ENCODE measurements at regions not wholly inside any gene's neighbourhood (a gene's known extent, or its start where the extent isn't known, plus 50 kb on each side); places are given as distances from the start of the nearest gene placed in this dataset.

DNA sequence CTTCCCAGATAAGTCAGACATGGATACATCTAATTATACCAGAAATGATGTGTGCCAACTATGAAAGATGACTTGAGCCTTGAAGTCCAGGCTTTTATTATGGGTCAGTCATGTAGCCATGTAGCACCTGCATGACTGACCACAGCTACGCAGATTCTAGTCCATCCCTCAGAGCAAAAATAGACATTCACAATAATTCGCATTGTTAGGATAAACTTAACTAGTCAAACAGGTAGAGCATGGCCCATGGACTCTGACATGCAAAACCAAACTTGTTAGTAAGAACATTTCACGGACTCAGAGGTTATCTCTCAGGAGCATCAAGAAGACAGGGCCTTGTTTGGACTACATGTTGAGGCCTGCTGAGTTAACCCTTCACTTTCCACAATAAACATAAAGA lies 132.6 kb downstream of the PWWP3B start:
- no peak overlapping the region for H3K4me3 ChIP-seq (ENCODE audit: low read length)
- DNase-seq (ENCODE audit: low read depth) = peak; percentile 63
- TF ChIP-seq, protein P1, sequence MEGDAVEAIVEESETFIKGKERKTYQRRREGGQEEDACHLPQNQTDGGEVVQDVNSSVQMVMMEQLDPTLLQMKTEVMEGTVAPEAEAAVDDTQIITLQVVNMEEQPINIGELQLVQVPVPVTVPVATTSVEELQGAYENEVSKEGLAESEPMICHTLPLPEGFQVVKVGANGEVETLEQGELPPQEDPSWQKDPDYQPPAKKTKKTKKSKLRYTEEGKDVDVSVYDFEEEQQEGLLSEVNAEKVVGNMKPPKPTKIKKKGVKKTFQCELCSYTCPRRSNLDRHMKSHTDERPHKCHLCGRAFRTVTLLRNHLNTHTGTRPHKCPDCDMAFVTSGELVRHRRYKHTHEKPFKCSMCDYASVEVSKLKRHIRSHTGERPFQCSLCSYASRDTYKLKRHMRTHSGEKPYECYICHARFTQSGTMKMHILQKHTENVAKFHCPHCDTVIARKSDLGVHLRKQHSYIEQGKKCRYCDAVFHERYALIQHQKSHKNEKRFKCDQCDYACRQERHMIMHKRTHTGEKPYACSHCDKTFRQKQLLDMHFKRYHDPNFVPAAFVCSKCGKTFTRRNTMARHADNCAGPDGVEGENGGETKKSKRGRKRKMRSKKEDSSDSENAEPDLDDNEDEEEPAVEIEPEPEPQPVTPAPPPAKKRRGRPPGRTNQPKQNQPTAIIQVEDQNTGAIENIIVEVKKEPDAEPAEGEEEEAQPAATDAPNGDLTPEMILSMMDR (IDR thresholded peaks at IDR 0.05; ENCODE audit: insufficient read depth, low read depth, low read length, missing control alignments) = no peak

- no peak overlapping the region for H3K4me3 ChIP-seq (ENCODE audit: low read length)
- TF ChIP-seq, protein P1 (IDR thresholded peaks at IDR 0.05; ENCODE audit: insufficient read depth, low read depth, low read length, missing control alignments) = no peak
- DNase-seq (ENCODE audit: low read depth) = peak; percentile 92
Measured at GRCh38 chrX:106302304-106302703, 134.2 kb downstream of the PWWP3B start.

GRCh38 chrX:106306391-106306947 lies 138.4 kb downstream of the PWWP3B start:
- DNase-seq (ENCODE audit: low read depth) = peak; percentile 67
- TF ChIP-seq, protein P1 (IDR thresholded peaks at IDR 0.05; ENCODE audit: insufficient read depth, low read depth, low read length, missing control alignments) = no peak
- no peak overlapping the region for H3K4me3 ChIP-seq (ENCODE audit: low read length)

- TF ChIP-seq, protein P1 (IDR thresholded peaks at IDR 0.05; ENCODE audit: insufficient read depth, low read depth, low read length, missing control alignments) = no peak
- H3K4me3 ChIP-seq (ENCODE audit: low read length) = no peak overlapping the region
- no peak for DNase-seq (ENCODE audit: low read depth)
Measured at GRCh38 chrX:106323357-106323756, 155.3 kb downstream of the PWWP3B start.

DNA sequence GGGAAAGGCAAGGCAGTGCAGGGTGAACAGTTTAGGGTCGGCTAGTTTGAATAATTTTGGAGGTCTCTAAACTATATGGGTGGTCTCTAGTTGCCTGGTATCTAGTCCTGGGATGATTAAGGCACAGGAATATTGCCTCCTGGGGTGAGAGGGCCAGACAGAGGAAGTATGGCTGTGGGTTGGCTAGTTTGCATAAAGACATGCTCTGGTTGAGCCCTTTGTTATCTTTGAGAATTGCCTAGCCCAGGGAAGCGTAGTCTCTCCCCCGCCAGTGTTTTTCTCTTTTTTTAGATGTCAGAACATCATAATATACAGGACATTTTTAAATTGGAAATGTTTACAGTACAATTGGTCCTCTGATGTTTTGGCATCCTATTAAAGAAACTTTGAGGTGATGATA lies 163.5 kb downstream of the PWWP3B start:
- no peak overlapping the region for H3K4me3 ChIP-seq (ENCODE audit: low read length)
- DNase-seq (ENCODE audit: low read depth) = no peak
- TF ChIP-seq, protein P1 (IDR thresholded peaks at IDR 0.05; ENCODE audit: insufficient read depth, low read depth, low read length, missing control alignments) = no peak

- TF ChIP-seq, protein P1 (IDR thresholded peaks at IDR 0.05; ENCODE audit: insufficient read depth, low read depth, low read length, missing control alignments) = no peak
- DNase-seq (ENCODE audit: low read depth) = no peak
- H3K4me3 ChIP-seq (ENCODE audit: low read length) = no peak overlapping the region
Measured at GRCh38 chrX:106341823-106342222, 173.7 kb downstream of the PWWP3B start.

GRCh38 chrX:106356580-106356979 lies 188.5 kb downstream of the PWWP3B start:
- TF ChIP-seq, protein P1 (IDR thresholded peaks at IDR 0.05; ENCODE audit: insufficient read depth, low read depth, low read length, missing control alignments) = no peak

More at GRCh38 chrX:106356580-106356979, 188.5 kb downstream of the PWWP3B start:
- H3K4me3 ChIP-seq (ENCODE audit: low read length) = no peak overlapping the region
- no peak for DNase-seq (ENCODE audit: low read depth)
